Stimulated activated CD8-positive, alpha-beta memory T cell treated with anti-CD3 and anti-CD28 coated beads, Interleukin-7, amount 100 ng/mL, for 4 hours (primary cell): ENCODE measurements at regions not wholly inside any gene's neighbourhood (a gene's known extent, or its start where the extent isn't known, plus 50 kb on each side); places are given as distances from the start of the nearest gene placed in this dataset.

Source experiments
- DNase-seq, 2 donors: peaks; one replicate each; pipeline ENCODE4 v3.0.0-alpha.2; 2020; ENCODE audit warnings: low read depth in 2 of 2

- no peak for DNase-seq
These were observed 350.0 kb upstream of the ISL1 start for GRCh38 chr5:51033215-51033614.

- DNase-seq = no peak
These were observed 348.9 kb upstream of the ISL1 start for GRCh38 chr5:51034222-51034901.

- DNase-seq = no peak
These were observed 343.6 kb upstream of the ISL1 start for GRCh38 chr5:51039424-51040329.

- DNase-seq = no peak
These were observed 339.5 kb upstream of the ISL1 start for GRCh38 chr5:51043745-51044144.

GRCh38 chr5:51047369-51047768, 335.9 kb upstream of the ISL1 start:
- no peak for DNase-seq

GRCh38 chr5:51053361-51053760, 329.9 kb upstream of the ISL1 start:
- no peak for DNase-seq

- no peak for DNase-seq
These were observed 322.3 kb upstream of the ISL1 start for GRCh38 chr5:51060953-51061352.

- no peak for DNase-seq
These were observed 310.3 kb upstream of the ISL1 start for GRCh38 chr5:51072937-51073336.

GRCh38 chr5:51082741-51083140, 300.5 kb upstream of the ISL1 start:
- no peak for DNase-seq

GRCh38 chr5:51091816-51092215, 291.4 kb upstream of the ISL1 start:
- no peak for DNase-seq

- no peak for DNase-seq
These were observed 287.8 kb upstream of the ISL1 start for GRCh38 chr5:51095486-51095885.

- no peak for DNase-seq
These were observed 286.4 kb upstream of the ISL1 start for GRCh38 chr5:51096859-51097258.

- no peak for DNase-seq
These were observed 283.9 kb upstream of the ISL1 start for GRCh38 chr5:51099173-51099853.

- DNase-seq = no peak
These were observed 278.7 kb upstream of the ISL1 start for GRCh38 chr5:51104556-51104955.

GRCh38 chr5:51109786-51110410, 273.4 kb upstream of the ISL1 start:
- DNase-seq = no peak

GRCh38 chr5:51131266-51131665, 252.0 kb upstream of the ISL1 start:
- DNase-seq = no peak

GRCh38 chr5:51138164-51138563, 245.1 kb upstream of the ISL1 start:
- DNase-seq = no peak

GRCh38 chr5:51148437-51148836, 234.8 kb upstream of the ISL1 start:
- no peak for DNase-seq

- DNase-seq = no peak
These were observed 227.0 kb upstream of the ISL1 start for GRCh38 chr5:51156222-51156621.

GRCh38 chr5:51156838-51157237, 226.4 kb upstream of the ISL1 start:
- DNase-seq = no peak

- DNase-seq = no peak
These were observed 224.1 kb upstream of the ISL1 start for GRCh38 chr5:51159164-51159563.

- DNase-seq = no peak
These were observed 223.6 kb upstream of the ISL1 start for GRCh38 chr5:51159606-51160005.
